OCI-LY1 (cell line): ENCODE measurements at regions not wholly inside any gene's neighbourhood (a gene's known extent, or its start where the extent isn't known, plus 50 kb on each side); places are given as distances from the start of the nearest gene placed in this dataset.

ENCODE experiments used
- EZH2 ChIP-seq: fragments of 200-600 bp; sonication (generic), shearing (Covaris generic); IDR thresholded peaks from 2 replicates; pipeline ENCODE4 v1.8.0; 2017; ENCODE audit warnings: borderline replicate concordance, mixed run types, mild to moderate bottlenecking, antibody characterized with exemption, low read length, moderate library complexity, mixed read lengths
- TF ChIP-seq, protein P1 (sequence below): fragments of 200-600 bp; sonication (generic), shearing (Covaris generic); IDR thresholded peaks from 2 replicates; pipeline ENCODE4 v1.5.1; 2017; ENCODE audit warnings: mild to moderate bottlenecking, antibody characterized with exemption, low read length, moderate library complexity, mixed read lengths

DNA sequence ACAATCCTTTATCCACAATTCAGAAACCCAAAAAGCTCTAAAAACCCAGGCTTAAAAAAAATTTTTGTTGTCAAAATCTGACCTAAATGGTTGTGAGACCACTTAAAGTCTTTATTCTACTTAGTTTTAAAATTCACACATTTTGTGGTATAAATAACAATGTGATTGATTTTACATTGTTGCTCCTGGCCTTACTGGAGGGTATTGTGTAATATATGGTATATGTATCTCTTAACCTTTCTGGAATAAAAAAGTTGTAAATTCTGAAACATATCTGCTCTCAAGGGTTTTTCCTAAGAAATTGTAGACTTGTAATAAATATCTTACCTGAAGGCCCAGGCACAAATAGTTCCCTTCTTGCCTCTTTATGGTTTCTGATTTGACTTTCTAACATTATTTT is 73.3 kb upstream of the PNPT1 start:
- TF ChIP-seq, protein P1, sequence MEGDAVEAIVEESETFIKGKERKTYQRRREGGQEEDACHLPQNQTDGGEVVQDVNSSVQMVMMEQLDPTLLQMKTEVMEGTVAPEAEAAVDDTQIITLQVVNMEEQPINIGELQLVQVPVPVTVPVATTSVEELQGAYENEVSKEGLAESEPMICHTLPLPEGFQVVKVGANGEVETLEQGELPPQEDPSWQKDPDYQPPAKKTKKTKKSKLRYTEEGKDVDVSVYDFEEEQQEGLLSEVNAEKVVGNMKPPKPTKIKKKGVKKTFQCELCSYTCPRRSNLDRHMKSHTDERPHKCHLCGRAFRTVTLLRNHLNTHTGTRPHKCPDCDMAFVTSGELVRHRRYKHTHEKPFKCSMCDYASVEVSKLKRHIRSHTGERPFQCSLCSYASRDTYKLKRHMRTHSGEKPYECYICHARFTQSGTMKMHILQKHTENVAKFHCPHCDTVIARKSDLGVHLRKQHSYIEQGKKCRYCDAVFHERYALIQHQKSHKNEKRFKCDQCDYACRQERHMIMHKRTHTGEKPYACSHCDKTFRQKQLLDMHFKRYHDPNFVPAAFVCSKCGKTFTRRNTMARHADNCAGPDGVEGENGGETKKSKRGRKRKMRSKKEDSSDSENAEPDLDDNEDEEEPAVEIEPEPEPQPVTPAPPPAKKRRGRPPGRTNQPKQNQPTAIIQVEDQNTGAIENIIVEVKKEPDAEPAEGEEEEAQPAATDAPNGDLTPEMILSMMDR, result no peak
- no peak for TF ChIP-seq EZH2
